HG02885 (cell line): ENCODE measurements at regions not wholly inside any gene's neighbourhood (a gene's known extent, or its start where the extent isn't known, plus 50 kb on each side); places are given as distances from the start of the nearest gene placed in this dataset.

Experiments
- ATAC-seq: cut with Tn5 transposase; IDR thresholded peaks from one replicate; pipeline ENCODE4 v1.9.1; 2021; ENCODE audit warnings: mild to moderate bottlenecking; ENCODE audit not compliant: unreplicated experiment, poor library complexity

- ATAC-seq = no peak
These were observed 51.4 kb upstream of the CHMP2B start for GRCh38 chr3:87175732-87176131.

DNA sequence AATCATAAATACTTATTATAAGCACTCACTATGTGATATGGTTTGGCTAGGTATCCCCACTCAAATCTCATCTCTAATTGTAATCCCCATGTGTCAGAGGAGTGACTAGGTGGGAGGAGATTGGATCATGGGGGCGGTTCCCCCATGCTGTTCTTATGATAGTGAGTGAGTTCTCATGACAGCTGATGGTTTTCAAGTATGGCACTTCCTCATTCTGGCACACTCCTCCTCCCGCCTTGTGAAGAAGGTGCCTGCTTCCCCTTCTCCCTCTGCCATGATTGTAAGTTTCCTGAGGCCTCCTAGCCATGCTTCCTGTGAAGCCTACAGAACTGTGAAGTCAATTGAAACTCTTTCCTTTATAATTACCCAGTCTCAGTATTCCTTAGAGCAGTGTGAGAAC, 53.3 kb upstream of the CHMP2B start:
- ATAC-seq = no peak

- no peak for ATAC-seq
These were observed 54.0 kb upstream of the CHMP2B start for GRCh38 chr3:87173071-87173470.

DNA sequence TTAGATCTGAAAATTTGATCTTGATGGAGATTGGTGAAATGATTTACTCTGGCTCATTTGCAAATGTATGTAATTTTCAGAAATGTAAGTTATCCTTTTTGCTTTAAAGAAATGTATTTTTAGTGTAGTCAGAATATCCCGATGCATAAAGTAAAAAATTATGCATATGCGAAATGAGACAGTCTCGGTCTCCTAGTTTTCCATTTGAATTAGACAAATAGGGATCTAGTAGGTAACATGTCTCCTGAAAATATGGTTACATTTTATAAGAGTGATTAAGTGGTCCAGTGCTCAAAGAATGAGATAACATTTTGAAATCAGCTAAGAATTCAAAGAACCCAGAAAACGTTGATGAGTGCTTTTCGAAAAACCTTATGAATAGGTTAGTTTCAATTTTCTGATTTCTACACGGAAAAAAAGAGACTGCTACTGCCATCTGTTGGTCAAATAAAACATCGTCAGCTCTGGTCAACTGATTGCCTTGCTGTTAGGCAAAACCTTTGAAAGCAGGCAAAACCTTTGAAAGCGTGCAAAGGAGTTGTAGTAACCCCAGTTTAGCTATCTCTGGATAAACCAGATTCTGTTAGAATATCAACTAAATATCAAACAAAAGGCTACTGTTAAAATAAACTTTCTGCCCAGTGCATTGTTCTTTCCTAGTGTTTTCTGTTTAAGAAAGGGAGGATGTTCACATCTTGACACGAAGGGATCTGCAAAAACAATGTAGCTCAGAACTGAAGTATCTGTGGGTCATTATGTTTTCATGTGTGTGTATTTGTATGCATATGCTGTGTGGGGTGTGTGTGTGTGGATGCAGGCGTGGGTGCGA, 59.3 kb upstream of the CHMP2B start:
- ATAC-seq = peak; percentile 95

GRCh38 chr3:87164245-87164644, 62.9 kb upstream of the CHMP2B start:
- ATAC-seq = no peak

- ATAC-seq = no peak
These were observed 65.3 kb upstream of the CHMP2B start for GRCh38 chr3:87161851-87162250.

GRCh38 chr3:87161417-87161816, 65.7 kb upstream of the CHMP2B start:
- no peak for ATAC-seq

DNA sequence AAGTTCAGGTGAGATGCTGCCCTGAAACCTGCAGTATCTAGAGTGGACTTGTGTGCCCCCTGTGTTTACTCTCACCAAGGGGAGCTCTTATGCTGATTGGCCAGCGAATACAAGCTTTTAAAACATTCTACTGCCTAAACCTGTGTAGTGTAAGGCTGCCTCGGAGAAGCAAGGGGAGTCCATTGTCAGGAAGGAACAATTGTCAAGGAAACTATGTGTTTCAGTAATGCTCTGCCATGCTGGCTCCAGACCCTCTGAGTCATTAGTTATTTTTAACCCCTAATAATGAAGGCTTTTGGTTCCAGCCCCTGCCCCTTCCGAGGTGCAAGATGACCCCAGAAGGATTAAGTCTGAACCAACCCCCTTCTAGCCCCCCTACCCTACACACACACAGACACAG, 66.1 kb upstream of the CHMP2B start:
- no peak for ATAC-seq

GRCh38 chr3:87158823-87159222, 68.3 kb upstream of the CHMP2B start:
- ATAC-seq = no peak

- no peak for ATAC-seq
These were observed 79.1 kb upstream of the CHMP2B start for GRCh38 chr3:87148020-87148419.

DNA sequence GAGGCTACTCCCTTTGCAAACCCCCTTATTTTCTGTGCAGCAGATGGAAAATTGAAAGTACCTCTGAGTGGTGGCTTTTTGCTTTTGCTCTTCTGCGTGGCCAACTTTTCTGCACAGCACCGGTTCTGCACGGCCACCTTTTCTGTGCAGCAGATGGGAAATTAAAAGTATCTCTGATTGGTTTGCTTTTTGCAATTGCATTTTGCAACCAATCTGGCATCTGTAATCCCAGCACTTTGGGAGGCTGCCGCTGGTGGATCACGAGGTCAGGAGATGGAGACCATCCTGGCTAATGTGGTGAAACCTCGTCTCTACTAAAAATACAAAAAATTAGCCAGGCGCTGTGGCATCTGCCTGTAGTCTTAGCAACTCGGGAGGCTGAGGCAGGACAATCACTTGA, 79.5 kb upstream of the CHMP2B start:
- ATAC-seq = no peak

- peak; percentile 94 for ATAC-seq
These were observed 81.6 kb upstream of the CHMP2B start for GRCh38 chr3:87145553-87145952.

GRCh38 chr3:87136066-87136596, 91.0 kb upstream of the CHMP2B start:
- no peak for ATAC-seq

DNA sequence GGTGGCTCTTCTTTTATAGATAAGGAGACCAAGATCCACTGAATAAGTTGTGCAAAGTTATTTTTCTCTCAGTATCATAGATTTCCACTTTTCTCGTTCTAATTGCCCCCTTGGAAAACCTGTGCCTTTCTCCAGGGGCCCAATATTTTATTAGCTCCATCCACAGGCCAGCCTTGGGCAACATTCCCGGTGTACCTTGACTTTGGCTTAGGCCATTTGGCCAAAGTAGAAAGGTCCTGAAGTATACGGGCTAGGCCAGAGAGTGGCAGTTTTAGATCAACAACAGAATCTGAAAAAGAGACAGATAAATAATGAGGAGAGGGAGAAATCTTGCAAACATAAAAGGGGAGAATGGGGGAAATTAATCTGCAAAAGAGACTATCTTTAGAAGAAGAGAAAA, 91.7 kb upstream of the CHMP2B start:
- ATAC-seq = no peak

GRCh38 chr3:87132801-87133200, 94.3 kb upstream of the CHMP2B start:
- no peak for ATAC-seq

GRCh38 chr3:87128006-87128405, 99.1 kb upstream of the CHMP2B start:
- ATAC-seq = no peak

DNA sequence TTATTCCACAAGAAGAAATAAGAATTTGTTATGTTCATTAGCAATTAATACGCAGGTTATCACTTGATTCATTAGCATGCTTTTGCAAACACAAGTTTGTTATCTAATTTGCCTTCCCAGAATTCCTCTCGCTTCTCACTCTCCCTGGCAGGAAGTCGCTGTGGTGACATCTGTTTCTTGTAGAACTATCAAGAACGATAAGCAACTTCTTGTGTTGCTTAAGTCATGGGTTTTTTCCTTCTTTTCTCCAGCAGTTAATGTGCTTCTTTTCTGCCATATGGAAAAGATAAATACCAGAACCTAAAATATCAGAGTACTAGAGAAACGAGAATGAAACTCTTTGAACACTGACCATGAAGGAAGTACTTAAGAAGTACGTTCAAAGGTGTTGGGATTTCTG, 99.8 kb upstream of the CHMP2B start:
- ATAC-seq = no peak

DNA sequence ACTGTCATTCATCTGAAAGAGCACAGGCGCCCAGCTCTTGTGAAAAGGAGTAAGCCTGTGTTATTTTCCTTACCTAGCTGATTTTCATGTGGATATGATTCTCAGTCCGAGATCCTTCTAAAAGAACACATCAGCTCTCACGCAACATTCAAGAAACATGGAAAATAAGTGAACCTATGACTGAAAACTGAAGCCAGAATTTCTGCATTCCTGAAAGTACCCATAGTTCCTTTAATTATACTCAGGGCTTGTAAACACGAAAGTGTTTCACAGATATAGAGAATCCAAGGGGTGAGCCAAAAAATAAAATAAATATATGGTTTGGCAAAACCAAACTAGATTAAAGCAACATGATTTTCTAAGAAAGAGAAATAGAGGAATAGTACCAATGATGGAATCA, 100.8 kb upstream of the CHMP2B start:
- ATAC-seq = no peak

GRCh38 chr3:87125116-87125515, 102.0 kb upstream of the CHMP2B start:
- no peak for ATAC-seq

GRCh38 chr3:87122766-87123165, 104.3 kb upstream of the CHMP2B start:
- no peak for ATAC-seq

- no peak for ATAC-seq
These were observed 105.3 kb upstream of the CHMP2B start for GRCh38 chr3:87121856-87122255.

DNA sequence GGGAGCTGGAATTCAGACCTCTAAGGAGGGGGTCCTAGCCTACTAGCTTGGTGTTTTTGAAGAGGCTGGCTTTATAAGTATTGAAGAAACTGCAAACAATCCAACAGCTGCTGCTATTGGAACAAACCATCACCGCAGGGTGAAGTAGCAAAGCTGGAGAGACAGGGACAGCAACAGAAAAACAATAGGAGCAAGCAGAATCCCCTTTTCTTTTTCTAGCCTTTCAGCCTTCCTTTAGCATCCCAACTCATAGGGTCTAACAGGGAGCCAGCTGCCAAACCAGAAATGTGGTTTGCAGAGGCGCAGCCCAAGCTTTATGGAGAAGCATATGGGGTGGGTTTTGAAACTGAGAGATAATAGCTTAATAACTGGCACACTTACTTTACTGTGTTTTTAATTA, 106.2 kb upstream of the CHMP2B start:
- ATAC-seq = no peak
